ENCODE measurements at regions not wholly inside any gene's neighbourhood (a gene's known extent, or its start where the extent isn't known, plus 50 kb on each side); places are given as distances from the start of the nearest gene placed in this dataset.

- DNase-seq (ENCODE audit: low read depth, low spot score) (no peak), FAIRE-seq (no peak), ATAC-seq (no peak)
- no peak overlapping the region for H2AFZ ChIP-seq (ENCODE audit: control insufficient read depth, low read depth, low read length)
- no peaks in the 10 kb centered on the region for H4K20me1 ChIP-seq (ENCODE audit: control insufficient read depth, insufficient read depth)
- TF ChIP-seq RFX5 (IDR thresholded peaks at IDR 0.05; ENCODE audit: low read depth, low read length) (no peak), KLF5 (IDR thresholded peaks at IDR 0.05; ENCODE audit: partially characterized antibody) (no peak), RELA (IDR thresholded peaks at IDR 0.05; ENCODE audit: borderline replicate concordance, partially characterized antibody) (no peak), RCOR1 (conservative IDR thresholded peaks at IDR 0.05; ENCODE audit: low read depth, low read length) (no peak), TCF7 (IDR thresholded peaks at IDR 0.05; ENCODE audit: borderline replicate concordance) (no peak), YBX1 (IDR thresholded peaks at IDR 0.05) (no peak)
- H3K27me3 ChIP-seq (replicated peaks in 1 of 2; ENCODE audit: control insufficient read depth in 2 of 2, insufficient read depth in 2 of 2, low read length in 1 of 2): no peaks in the 10 kb centered on the region
- H3K4me2 ChIP-seq (ENCODE audit: control insufficient read depth, insufficient read depth): no peak overlapping the region
- H3K36me3 ChIP-seq (ENCODE audit: control insufficient read depth in 2 of 2, insufficient read depth in 2 of 2, low read length in 1 of 2): no peaks in the 10 kb centered on the region
- SMC1A ChIA-PET (ENCODE audit: uncharacterized antibody, unreplicated experiment): no interaction called here
- no peak overlapping the region for H3K4me3 ChIP-seq
- no peaks in the 10 kb centered on the region for H3K9me3 ChIP-seq (replicated peaks; ENCODE audit: control insufficient read depth, insufficient read depth, low read length)
- BruUV-seq (replicated peaks): no TSS peak
- in situ Hi-C loops (cut with MboI): no loop called here
- RAD21 ChIA-PET (ENCODE audit: unreplicated experiment): no interaction called here
- intact Hi-C loops (cut with micrococcal nuclease; ENCODE audit: unreplicated experiment): no loop called here
- WGBS (ENCODE audit: insufficient coverage, insufficient replicate concordance, low lambda C conversion rate, missing lambda C conversion rate): 15% methylated on average over 4 of the region's 4 CpGs
- H3K27ac ChIP-seq (ENCODE audit: control insufficient read depth, insufficient read depth): no peak overlapping the region
- CTCF ChIA-PET: no interaction called here
- no peak overlapping the region for H3K9ac ChIP-seq (ENCODE audit: control insufficient read depth, insufficient read depth, low read length)
- H3K79me2 ChIP-seq (ENCODE audit: control insufficient read depth, insufficient read depth, low read length): no peaks in the 10 kb centered on the region
- no peaks in the 10 kb centered on the region for H3K4me1 ChIP-seq (ENCODE audit: control insufficient read depth, insufficient read depth, low read length)
- POLR2A ChIA-PET: no interaction called here
Measured at GRCh38 chr7:46756996-46757395, 824.9 kb downstream of the TNS3 start.

- no peak for DNase-seq (ENCODE audit: low read depth, low spot score)
Measured at GRCh38 chr7:46756256-46756655, 825.7 kb downstream of the TNS3 start.

More at GRCh38 chr7:46756256-46756655, 825.7 kb downstream of the TNS3 start:
- H4K20me1 ChIP-seq (ENCODE audit: control insufficient read depth, insufficient read depth): no peaks in the 10 kb centered on the region
- WGBS (ENCODE audit: insufficient coverage, insufficient replicate concordance, low lambda C conversion rate, missing lambda C conversion rate): 0% methylated on average over 1 of the region's 1 CpG
- H3K36me3 ChIP-seq (ENCODE audit: control insufficient read depth in 2 of 2, insufficient read depth in 2 of 2, low read length in 1 of 2): no peaks in the 10 kb centered on the region
- no peaks in the 10 kb centered on the region for H3K27me3 ChIP-seq (replicated peaks in 1 of 2; ENCODE audit: control insufficient read depth in 2 of 2, insufficient read depth in 2 of 2, low read length in 1 of 2)
- H3K9me3 ChIP-seq (replicated peaks; ENCODE audit: control insufficient read depth, insufficient read depth, low read length): no peaks in the 10 kb centered on the region
- ChIA-PET RAD21 (ENCODE audit: unreplicated experiment) (no interaction called here), SMC1A (ENCODE audit: uncharacterized antibody, unreplicated experiment) (no interaction called here), POLR2A (no interaction called here), CTCF (no interaction called here)
- intact Hi-C loops (cut with micrococcal nuclease; ENCODE audit: unreplicated experiment): no loop called here
- no peak overlapping the region for H2AFZ ChIP-seq (ENCODE audit: control insufficient read depth, low read depth, low read length)
- BruUV-seq (replicated peaks): no TSS peak
- H3K4me1 ChIP-seq (ENCODE audit: control insufficient read depth, insufficient read depth, low read length): no peaks in the 10 kb centered on the region
- TF ChIP-seq CTCF (IDR thresholded peaks at IDR 0.05 in 2 of 3, conservative IDR thresholded peaks at IDR 0.05 in 1 of 3; ENCODE audit: control insufficient read depth in 2 of 3, extremely low read depth in 1 of 3, insufficient read depth in 1 of 3, low read depth in 3 of 3, low read length in 3 of 3) (no peak), POU2F2 (IDR thresholded peaks at IDR 0.05; ENCODE audit: borderline replicate concordance, low read depth, low read length) (no peak), FOXM1 (IDR thresholded peaks at IDR 0.05; ENCODE audit: low read depth, low read length) (no peak), EP300 (IDR thresholded peaks at IDR 0.05; ENCODE audit: borderline replicate concordance in 1 of 2, control insufficient read depth in 1 of 2, low read depth in 2 of 2, low read length in 2 of 2) (no peak)
- H3K4me2 ChIP-seq (ENCODE audit: control insufficient read depth, insufficient read depth): no peak overlapping the region
- no peak overlapping the region for H3K27ac ChIP-seq (ENCODE audit: control insufficient read depth, insufficient read depth)
- H3K79me2 ChIP-seq (ENCODE audit: control insufficient read depth, insufficient read depth, low read length): no peaks in the 10 kb centered on the region
- H3K4me3 ChIP-seq: no peak overlapping the region
- H3K9ac ChIP-seq (ENCODE audit: control insufficient read depth, insufficient read depth, low read length): no peak overlapping the region
- ATAC-seq: no peak
- in situ Hi-C loops (cut with MboI): no loop called here
- FAIRE-seq: no peak
